ENCODE measurements at regions not wholly inside any gene's neighbourhood (a gene's known extent, or its start where the extent isn't known, plus 50 kb on each side); places are given as distances from the start of the nearest gene placed in this dataset.

DNA sequence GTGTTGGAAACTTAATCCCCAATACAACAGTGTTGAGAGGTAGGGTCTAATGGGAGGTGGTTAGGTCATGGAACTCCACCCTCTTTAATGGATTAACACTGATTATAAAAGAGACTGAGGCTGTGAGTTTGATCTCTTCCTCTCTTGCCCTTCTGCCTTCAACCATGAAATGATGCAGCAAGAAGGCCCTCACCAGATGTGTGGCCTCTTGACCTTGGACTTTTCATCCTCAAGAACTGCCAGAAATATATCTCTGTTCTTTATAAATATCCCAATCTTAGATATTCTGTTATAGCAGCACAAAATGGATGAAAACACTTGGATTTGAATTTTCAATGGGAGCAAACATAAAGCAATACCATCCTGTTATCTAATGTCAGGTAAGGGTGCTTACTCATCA lies 67.6 kb downstream of the NMUR2 start:
- DNase-seq (ENCODE audit: low spot score): no peak

DNA sequence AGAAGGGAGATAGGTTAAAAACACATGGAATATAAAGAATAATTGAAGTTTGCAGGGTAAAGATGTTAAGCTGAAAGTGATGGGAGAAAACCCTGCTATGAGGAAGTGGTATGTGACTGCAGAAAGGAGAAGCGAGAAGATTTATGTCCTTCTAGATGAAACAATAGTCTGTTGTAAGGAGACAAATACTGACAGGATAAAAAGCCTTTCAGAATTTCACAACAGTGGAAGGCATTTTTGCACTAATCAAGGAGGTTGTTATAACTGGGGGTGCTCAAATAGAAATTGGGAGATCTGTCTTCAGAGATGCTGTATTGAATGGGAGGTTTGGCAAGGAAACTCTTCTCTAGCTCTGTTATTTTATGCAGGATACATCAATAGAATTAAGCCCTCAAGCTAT lies 69.6 kb downstream of the NMUR2 start:
- DNase-seq (ENCODE audit: low spot score): no peak

DNA sequence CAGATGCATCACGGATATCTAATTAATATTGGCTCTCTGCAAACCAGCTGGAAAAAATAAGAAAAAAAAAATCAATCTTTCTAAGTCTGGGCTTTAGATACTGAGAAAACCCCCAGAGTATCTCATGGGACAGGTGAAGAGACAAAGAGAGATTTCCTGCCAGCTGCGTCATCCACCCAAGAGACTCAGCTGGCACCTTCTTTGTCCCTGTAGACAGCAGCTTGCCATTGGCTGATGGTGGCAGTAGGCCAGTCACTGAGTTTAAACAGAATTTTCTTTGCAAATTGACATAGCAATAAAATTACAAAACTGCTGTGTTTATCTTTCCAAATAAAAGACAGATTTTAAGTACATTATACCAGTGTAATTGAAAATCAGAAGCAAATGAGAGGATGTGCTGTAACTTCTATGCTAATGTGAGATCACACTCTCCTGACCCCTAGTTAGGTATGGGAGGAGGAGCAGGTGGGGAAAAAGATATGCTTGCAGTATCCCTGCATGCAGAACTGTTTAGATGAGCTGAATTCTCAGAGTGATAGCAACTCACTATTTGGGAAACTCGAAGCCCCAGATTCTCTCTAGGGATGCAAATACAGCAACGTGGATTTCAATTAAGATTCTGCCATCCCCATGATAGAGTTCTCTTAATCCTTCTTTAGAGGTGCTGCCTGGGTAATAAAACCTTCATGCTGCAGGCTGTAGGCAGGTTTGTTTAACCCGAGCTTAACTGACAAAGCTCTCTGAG lies 72.2 kb downstream of the NMUR2 start:
- no peak for DNase-seq (ENCODE audit: low spot score)

DNA sequence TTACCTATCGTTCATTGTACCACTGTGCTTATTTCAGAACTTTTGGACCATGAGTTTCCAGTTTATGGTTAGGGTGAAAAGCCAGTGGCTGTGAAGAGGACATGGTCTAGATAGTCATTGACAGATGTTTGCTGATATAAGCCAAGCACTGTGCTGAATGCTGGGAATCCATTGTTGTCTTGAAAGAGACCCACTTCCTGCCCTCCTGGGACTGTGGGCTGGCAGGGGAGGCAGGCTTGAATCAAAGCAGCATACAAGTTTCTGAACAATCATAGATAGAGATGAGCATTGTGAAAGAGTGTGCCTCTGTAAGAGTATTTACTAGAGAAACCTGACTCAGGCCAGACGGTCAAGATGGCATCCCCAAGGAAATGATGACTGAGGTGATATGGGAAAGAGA lies 73.4 kb downstream of the NMUR2 start:
- no peak for DNase-seq (ENCODE audit: low spot score)

DNA sequence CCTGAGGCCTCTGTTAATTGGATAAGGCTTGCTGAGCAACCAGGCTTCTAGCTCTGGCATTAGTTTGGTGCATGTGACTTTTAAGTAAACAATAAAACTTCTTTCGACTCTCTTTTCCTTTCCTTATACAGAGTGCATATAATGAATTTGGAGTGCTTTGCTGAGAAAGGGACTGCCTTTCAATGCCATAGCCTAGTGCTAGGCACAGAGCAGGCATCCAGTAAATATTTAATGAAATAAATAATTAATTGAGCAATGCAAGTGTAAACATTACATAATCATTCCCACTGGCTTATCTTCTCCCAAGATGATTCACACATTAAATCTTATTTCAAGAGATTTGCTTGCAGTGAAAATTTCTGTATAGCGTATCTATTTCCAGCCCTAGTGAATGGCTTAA lies 74.1 kb downstream of the NMUR2 start:
- no peak for DNase-seq (ENCODE audit: low spot score)

DNA sequence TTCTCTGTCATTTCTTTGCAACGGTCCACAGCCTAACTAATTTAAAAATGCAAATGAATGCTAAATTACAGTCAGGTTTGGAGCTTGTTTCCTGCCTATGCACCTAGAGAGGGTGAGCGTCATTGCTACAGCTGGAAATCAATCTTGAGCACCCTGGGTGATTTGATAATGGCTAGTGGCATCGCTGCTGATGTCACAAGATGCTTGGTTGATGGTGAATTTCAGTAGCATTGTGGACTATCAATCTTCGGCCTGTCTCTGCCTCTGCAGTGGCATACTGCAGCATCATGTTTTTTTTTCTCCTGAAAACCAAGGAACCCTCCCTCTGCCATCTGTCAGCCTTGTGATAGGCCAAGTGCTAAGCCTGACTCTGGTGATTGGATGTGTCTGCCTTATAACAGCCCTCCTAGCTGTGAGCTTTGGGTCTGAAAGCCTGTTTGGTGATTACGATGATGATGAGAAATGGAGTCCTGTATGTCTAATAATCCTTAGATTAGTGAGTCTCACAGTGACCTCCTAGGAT lies 75.3 kb downstream of the NMUR2 start:
- DNase-seq (ENCODE audit: low spot score): no peak

DNA sequence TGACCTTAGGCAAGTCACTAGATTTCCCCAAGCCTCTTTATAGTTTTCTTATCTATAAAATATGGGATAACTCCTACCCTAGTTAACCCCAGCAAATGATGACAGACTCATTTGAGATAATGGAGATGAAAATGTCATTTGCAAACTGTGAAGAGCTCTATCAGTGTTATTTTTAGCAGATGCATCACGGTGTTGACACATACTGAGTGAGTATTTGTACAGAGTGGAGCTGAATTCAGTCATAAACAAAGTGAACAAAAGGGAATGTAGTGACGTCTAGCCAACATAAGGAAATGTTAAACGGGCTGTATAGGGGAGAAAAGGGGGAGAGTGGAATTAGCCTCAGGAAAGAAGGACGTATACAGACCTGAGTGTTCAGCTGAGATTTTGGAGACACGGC lies 75.9 kb downstream of the NMUR2 start:
- DNase-seq (ENCODE audit: low spot score): peak; percentile 1

DNA sequence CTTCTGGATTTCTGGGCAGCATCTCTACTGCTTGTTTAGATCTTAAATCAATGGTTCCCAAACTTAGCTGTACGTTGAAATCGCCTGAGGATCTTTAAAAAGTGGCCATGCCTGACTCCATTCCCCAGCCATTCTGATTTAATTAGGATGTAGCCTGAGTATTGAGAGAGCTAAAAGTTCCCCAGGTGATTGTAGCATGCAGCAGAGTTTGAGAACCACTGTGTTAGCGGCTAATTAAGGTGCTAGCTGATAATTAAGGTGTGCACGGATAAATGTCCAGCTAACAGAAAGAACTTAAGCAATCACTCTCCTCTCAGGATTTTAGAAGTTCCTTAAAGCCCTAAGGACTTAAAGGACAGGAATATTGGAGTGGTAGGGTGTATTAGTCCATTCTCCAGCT lies 89.1 kb downstream of the NMUR2 start:
- no peak for DNase-seq (ENCODE audit: low spot score)

DNA sequence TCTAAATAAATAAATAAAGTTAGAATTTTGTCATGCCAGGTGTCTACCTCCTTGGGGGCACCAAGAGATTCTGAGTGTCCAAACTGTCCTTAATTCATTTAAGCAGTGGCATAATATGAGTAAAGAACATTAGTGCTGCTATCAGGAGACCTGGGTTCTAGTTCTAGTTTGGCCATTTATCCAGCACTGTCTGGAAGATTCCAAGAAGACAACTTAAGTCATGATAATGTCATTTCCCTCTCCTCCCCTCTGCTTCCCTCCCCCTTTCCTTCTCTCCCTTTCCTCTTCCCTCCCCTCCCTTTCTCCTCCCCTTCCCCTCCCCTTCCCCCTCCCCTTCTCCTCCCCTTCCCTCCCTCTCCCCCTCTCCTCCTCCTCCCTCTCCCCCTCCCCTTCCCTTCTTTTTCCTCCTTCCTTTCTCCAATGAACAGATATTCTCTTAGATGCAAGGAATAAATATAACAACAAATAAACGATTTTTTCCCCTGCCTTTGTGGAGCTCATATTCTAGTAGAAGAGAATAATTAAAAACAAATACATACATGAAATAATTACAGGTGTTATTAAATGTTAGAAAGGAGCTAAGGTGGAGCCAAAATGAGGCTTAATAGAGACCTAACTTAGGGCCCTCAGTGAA lies 90.8 kb downstream of the NMUR2 start:
- no peak for DNase-seq (ENCODE audit: low spot score)

DNA sequence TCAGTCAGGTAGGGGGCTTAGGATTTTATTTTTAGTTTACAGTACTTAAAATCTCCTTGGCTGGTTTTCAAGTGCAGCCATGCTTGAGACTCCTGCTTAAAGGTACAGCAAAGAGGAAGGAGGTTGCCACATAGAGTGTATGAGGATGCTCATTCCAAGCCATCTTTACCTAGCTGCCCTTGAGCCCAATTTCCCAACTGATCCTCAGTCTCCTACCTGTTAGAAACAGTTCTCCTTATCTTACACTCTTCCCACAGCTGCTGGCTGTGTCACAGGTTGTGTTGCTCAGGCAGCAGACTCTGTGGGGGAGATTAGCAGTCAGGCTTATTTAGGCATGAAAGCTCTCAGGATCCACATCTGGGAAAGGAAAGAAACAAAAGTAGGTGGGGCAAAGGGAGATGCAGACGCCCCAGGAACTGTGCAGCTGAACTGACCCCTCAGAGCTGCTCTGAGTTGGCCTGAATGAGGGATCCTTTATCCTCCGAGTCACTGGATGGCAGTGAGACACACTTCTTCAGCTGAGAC lies 95.1 kb downstream of the NMUR2 start:
- no peak for DNase-seq (ENCODE audit: low spot score)

DNA sequence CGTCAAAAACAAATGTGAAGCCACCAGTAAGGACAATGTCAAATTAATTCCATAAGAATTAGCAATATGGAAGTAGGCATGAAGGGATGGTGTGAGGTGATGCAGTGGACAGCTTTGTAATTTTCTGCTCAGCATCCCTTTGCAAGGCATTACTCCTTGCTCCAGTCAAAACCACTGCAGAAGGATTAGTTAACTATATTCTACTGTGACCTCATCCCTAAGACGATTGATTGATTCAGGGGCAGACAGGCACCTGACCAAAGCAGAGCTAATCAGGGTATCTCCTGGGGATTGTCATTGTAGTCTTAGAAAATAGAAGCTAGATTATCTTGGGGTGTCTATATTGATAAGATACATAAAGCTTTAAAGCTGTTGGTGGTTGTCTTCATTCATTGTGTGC lies 98.7 kb downstream of the NMUR2 start:
- DNase-seq (ENCODE audit: low spot score): no peak

DNA sequence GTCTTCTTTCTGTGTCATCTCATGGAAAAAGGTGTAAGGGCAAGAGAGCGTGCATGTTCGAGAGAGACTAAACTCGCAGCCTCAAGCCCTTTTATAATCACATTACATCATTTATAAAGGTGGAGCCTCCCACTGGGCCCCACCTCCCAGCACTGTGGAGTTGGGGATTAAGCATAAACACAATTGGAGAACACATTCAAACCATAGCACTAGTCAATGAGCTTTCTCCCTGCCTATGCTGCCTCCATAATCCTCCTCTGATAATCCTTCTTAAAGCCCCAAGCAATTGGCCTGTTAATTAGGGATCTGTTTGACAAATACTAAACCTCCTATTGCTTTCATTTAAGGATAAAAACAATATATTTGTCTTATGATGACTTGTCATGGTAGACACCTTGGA lies 99.6 kb downstream of the NMUR2 start:
- DNase-seq (ENCODE audit: low spot score): no peak

DNA sequence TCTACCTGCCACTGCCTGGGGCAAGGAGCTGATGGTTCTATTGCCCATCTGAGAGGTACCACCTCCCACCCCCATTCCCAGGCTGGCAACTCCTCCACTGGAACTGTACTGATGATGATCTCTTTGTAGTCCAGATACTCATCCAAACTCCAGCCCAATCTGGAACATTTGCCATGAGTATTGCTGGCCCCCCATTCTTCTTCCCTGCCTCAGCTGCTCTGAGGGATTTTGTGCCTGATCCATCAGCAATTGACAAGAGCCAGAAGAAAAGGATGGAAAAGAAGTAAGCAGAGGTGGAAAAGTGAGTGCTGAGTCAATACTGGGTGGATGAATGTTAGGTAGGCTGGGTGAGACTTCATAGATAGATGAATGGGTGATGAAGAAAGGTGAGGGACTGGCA lies 101.2 kb downstream of the NMUR2 start:
- DNase-seq (ENCODE audit: low spot score): no peak

DNA sequence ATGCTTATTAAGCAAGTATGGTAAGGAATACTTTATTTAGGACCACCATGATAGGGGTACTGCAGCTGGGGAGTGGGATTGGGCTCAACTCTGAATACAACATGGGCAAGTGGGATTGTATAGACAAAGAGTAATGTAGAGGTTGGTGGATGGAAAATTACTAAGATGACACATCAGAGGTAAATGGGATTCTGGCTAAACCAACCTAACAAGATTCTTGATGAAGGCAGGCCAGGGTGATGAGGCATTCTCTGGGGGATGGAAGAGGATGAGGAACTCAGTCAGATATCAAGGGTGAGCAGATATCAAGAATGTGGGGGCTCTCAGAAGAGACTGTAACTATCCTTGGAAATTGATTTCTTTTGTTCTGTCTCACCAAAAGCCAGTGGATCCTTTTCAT lies 107.2 kb downstream of the NMUR2 start:
- DNase-seq (ENCODE audit: low spot score): no peak

DNA sequence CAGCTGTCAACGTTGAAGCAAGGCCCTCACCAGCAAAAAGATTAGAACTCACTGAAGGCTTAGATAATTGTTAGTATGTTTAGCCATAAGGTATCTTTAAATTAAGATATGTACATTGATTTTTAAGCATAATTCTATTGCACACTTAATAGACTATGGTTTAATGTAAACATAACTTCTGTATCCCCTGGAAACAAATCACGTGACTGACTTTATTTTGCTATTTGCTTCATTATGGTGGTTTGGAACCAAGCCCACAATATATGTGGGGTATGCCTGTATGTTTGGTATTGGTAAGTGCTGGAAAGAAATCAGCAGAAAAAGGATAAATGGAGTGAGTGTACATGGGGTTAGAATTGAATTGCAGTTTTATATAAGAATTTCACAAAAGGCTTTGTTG lies 111.9 kb downstream of the NMUR2 start:
- no peak for DNase-seq (ENCODE audit: low spot score)

DNA sequence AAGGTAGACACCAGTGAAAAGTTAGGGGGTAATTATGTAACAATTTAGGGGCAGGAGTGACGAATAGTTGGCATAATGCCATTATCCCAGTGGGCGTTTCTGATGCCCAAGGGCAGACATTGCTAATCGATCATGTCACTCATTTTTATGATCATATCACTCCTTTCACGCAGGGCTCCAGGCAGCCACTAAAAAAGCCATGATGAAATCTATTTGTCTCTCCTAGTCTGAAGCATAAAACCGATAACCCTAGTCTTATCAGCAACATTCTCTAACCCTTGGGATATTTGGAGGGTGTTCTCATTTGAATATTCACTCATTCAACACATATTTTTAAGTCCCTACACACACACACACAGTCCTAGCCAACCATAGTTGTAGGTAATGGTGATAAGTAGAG lies 114.9 kb downstream of the NMUR2 start:
- DNase-seq (ENCODE audit: low spot score): no peak

DNA sequence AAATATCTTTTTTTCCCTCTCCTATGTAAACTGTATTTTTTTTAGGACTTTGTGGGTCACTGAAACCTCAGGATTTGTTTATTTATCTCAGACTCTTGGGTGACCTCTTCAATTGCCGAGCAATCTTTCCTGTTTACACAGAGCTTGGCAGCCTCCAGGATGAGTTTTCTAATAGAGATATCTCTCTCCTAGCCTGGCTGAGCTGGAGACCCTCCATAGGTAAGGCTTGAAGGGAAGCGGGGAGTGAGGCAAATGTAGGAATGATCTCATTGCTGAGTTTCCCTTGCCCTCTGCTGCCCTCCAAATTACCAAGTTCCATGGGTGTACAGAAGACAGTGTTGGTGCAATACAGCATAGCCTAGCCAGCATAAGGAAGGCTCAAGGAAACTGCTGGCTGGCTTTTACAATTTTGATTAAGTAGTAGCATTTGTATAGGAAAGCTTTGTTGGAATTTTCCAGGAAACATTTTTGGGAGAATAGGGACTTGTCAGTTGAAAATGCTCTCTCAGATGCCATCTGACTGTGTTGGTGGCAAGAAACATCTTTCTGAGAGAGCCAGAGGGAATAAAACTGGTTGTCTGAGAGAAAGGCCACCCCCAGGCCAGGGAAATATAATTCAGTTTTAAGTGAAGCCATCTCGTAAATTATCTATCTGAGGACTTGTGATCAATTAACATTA lies 116.0 kb downstream of the NMUR2 start:
- DNase-seq (ENCODE audit: low spot score): no peak

DNA sequence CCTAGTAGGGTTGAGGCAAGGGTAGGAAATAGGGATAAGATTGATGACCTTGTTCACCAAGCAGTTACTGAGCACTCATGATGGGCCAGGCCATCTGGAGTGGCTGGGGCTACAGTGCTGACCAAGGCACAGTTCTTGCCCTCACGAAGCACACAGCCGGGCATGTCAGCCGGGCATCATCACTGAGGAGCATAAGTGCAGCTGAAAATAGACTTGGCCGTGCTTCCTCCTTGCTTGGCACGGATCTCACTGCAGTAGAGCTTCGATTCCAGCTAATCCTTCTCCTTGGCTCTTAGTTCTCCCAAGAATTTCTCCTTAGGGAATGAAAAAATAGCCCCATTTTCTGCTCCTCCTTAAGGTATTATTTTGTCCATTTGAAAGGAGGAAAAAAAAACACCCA lies 116.6 kb downstream of the NMUR2 start:
- no peak for DNase-seq (ENCODE audit: low spot score)

DNA sequence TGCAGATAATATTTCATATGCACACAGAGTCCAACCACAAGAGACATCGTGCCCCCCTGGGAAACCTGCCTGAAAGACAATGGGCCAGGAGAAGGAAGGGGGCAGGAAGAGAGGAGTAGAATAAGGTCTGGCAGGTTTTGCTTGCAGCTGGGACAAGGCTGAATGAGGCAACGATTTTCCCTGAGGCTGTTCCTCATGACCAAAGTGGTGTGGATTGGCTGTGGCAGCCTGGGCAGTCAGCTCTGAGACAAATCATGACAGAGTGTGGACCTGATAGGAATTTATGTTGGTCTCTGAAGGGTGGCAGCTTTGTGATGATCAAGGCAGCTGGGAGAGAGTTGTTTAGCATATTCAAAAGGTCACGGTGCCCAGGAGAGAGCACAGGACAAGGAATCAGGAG lies 119.3 kb downstream of the NMUR2 start:
- DNase-seq (ENCODE audit: low spot score): no peak

DNA sequence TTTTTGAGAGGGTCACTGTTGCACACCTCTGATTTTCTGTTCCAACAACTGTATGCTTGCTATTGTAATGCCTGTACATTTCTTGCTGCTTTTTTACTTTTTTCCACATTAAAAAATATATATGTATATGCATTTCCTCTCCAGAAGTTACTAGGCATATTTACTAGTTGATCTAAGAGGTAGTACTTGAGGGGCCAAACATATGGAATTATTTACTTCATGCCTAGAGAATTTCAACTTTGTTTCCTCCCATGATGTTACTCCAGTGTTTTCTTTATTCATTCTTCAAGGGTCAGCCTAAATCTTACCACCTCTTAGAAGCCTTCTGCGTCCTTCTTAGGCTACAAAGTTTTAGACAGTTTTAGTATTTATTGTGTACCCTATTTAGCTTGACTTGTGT lies 122.7 kb downstream of the NMUR2 start:
- DNase-seq (ENCODE audit: low spot score): no peak

DNA sequence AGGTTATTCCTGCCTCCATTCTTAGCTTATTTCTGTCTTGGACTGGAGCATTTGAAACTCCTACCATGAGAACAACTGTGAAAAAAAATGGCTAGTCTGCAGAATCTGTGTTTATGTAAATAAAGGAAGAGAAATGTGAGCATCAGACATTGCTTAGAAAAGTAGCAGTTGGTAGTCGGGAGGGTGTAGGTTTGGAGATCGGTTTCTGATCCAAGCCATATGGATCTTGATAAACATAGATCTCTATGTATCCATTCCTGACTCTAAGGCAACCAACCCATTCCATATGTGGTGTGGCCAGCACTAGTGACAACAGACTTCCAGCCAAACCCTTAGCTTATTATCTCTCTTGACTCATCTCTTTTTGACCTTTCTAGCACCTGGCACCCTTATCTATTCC lies 127.1 kb downstream of the NMUR2 start:
- no peak for DNase-seq (ENCODE audit: low spot score)

DNA sequence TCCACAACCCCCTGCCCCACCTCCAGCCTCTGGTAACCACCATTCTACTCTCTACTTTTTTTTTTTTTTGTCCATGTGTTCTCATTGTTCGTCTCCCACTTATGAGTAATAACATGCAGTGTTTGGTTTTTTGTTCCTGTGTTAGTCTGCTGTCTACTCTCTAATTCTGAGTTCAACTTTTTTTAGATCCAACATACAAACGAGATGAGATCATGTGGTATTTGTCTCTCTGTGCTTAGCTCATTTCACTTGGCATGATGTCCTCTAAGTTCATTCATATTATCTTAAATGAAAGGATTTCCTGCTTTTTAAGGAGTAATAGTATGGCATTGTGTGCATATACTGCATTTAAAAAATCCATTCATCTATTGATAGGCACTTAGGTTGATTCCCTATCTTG lies 130.9 kb downstream of the NMUR2 start:
- no peak for DNase-seq (ENCODE audit: low spot score)

DNA sequence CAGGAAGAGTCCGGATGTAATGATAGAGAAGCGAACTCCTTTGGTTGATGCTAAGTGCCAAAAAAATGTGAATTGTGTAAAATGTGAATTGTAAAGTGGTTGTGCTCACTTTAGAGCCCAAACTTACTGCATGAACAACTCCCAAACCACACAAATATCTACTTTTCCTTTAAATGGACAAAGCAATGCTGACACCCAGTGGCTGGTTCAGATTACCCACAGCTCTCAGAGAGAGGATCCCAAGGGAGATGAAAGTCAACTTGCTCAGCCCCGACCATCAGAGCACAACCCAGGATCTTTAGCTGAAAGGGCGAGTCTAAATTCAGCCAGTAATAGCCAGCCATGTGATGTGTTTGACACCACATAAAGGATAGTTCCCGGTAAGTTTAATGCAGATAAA lies 133.7 kb downstream of the NMUR2 start:
- DNase-seq (ENCODE audit: low spot score): peak; percentile 42

Measured in RKO (cell line).